OCI-LY1 (cell line): ENCODE measurements at regions not wholly inside any gene's neighbourhood (a gene's known extent, or its start where the extent isn't known, plus 50 kb on each side); places are given as distances from the start of the nearest gene placed in this dataset.

Source experiments
- H2AFZ ChIP-seq: fragments of 200-600 bp; sonication (generic), shearing (Covaris generic); 2 replicates; pipeline ENCODE4 v1.6.0; 2014; ENCODE audit warnings: antibody characterized with exemption, mild to moderate bottlenecking, low read length
- H3F3A ChIP-seq: fragments of 200-600 bp; sonication (generic), shearing (Covaris generic); 2 replicates; pipeline ENCODE4 v1.6.0; 2014; ENCODE audit warnings: mild to moderate bottlenecking, antibody characterized with exemption, low read length, moderate library complexity; ENCODE audit not compliant: insufficient read depth
- H3K27ac ChIP-seq: fragments of 200-600 bp; sonication (generic); 2 replicates; pipeline ENCODE4 v1.5.1; 2014; ENCODE audit warnings: low read length, mixed run types, mild to moderate bottlenecking, low read depth; ENCODE audit not compliant: poor library complexity, severe bottlenecking
- H3K27me3 ChIP-seq: fragments of 200-600 bp; sonication (generic); 2 replicates; pipeline ENCODE4 v1.6.0; 2014; ENCODE audit warnings: antibody characterized with exemption, mild to moderate bottlenecking, low read length, moderate library complexity; ENCODE audit not compliant: insufficient read depth
- H3K36me3 ChIP-seq: fragments of 200-600 bp; sonication (generic); 2 replicates; pipeline ENCODE4 v1.6.1; 2014; ENCODE audit warnings: mild to moderate bottlenecking, antibody characterized with exemption, low read length, moderate library complexity, mixed read lengths; ENCODE audit not compliant: insufficient read depth
- H3K4me1 ChIP-seq: fragments of 200-600 bp; sonication (generic); 2 replicates; pipeline ENCODE4 v1.5.1; 2014; ENCODE audit warnings: mild to moderate bottlenecking, low read length, moderate library complexity; ENCODE audit not compliant: insufficient read depth, severe bottlenecking
- H3K4me2 ChIP-seq: fragments of 200-600 bp; sonication (generic), shearing (Covaris generic); 2 replicates; pipeline ENCODE4 v1.6.1; 2014; ENCODE audit warnings: low read length
- H3K4me3 ChIP-seq: fragments of 200-600 bp; sonication (generic); 2 replicates; pipeline ENCODE4 v1.5.1; 2014; ENCODE audit warnings: low read length, low read depth, mild to moderate bottlenecking, mixed read lengths; ENCODE audit not compliant: poor library complexity, severe bottlenecking
- H3K79me2 ChIP-seq: fragments of 200-600 bp; shearing (Covaris generic); 2 replicates; pipeline ENCODE4 v1.6.1; 2016; ENCODE audit warnings: mixed run types, low read length, mixed read lengths; ENCODE audit not compliant: insufficient read depth
- H3K9ac ChIP-seq: fragments of 200-600 bp; sonication (generic), shearing (Covaris generic); 2 replicates; pipeline ENCODE4 v1.6.1; 2014; ENCODE audit warnings: mild to moderate bottlenecking, low read length, mixed read lengths
- H3K9me2 ChIP-seq: fragments of 200-600 bp; sonication (generic), shearing (Covaris generic); 2 replicates; pipeline ENCODE4 v1.6.1; 2014; ENCODE audit warnings: low read depth, mild to moderate bottlenecking, low read length, mixed read lengths
- H3K9me3 ChIP-seq: fragments of 200-600 bp; shearing (Covaris generic); 2 replicates; pipeline ENCODE4 v1.6.1; 2014; ENCODE audit warnings: low read length, mixed read lengths
- H4K20me1 ChIP-seq: fragments of 200-600 bp; sonication (generic), shearing (Covaris generic); 2 replicates; pipeline ENCODE4 v1.6.0; 2016; ENCODE audit warnings: mild to moderate bottlenecking, low read length; ENCODE audit not compliant: insufficient read depth
- CTCF ChIP-seq: fragments of 200-600 bp; sonication (generic), shearing (Covaris generic); IDR thresholded peaks from 2 replicates; pipeline ENCODE4 v1.5.1; 2017; ENCODE audit warnings: mild to moderate bottlenecking, antibody characterized with exemption, low read length, moderate library complexity, mixed read lengths
- EZH2 ChIP-seq: fragments of 200-600 bp; sonication (generic), shearing (Covaris generic); IDR thresholded peaks from 2 replicates; pipeline ENCODE4 v1.8.0; 2017; ENCODE audit warnings: borderline replicate concordance, mixed run types, mild to moderate bottlenecking, antibody characterized with exemption, low read length, moderate library complexity, mixed read lengths

GRCh38 chr12:90710711-90711110 lies 244.3 kb downstream of the CCER1 start:
- Histone ChIP-seq H3K36me3 (no peaks in the 10 kb centered on the region), H3F3A (no peaks in the 10 kb centered on the region), H2AFZ (no peak overlapping the region), H3K4me3 (no peak overlapping the region), H3K9me2 (no peaks in the 10 kb centered on the region), H3K4me2 (no peak overlapping the region), H3K27me3 (no peaks in the 10 kb centered on the region), H3K9me3 (no peaks in the 10 kb centered on the region), H3K4me1 (no peaks in the 10 kb centered on the region), H3K27ac (no peak overlapping the region), H4K20me1 (no peaks in the 10 kb centered on the region), H3K9ac (no peak overlapping the region), H3K79me2 (no peaks in the 10 kb centered on the region)
- TF ChIP-seq EZH2: no peak
- TF ChIP-seq CTCF: no peak

DNA sequence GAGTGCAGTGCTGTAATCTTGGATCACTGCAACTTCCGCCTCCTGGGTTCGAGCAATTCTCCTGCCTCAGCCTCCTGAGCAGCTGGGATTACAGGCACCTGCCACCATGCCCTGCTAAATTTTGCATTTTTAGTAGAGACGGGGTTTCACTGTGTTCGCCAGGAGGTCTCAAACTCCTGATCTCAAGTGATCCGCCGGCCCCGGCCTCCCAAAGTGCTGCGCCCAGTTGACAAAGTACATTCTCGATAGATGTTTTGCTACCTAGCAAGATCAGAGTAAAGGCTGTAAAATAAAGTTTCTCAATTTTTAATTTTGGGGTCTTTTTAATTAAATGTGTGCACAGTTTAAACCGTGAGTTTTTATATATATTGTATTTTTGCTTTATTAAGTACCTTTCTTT lies 248.9 kb downstream of the CCER1 start:
- H3K36me3 ChIP-seq: no peaks in the 10 kb centered on the region
- no peak overlapping the region for H2AFZ ChIP-seq
- no peak overlapping the region for H3K4me2 ChIP-seq
- H3K27me3 ChIP-seq: no peaks in the 10 kb centered on the region
- no peaks in the 10 kb centered on the region for H3K79me2 ChIP-seq
- no peaks in the 10 kb centered on the region; the same call in 1 of the 2 replicates for H3F3A ChIP-seq
- no peaks in the 10 kb centered on the region for H3K9me3 ChIP-seq
- H3K4me3 ChIP-seq: no peak overlapping the region
- H3K9ac ChIP-seq: no peak overlapping the region
- H4K20me1 ChIP-seq: no peaks in the 10 kb centered on the region
- no peak overlapping the region for H3K27ac ChIP-seq
- no peaks in the 10 kb centered on the region for H3K4me1 ChIP-seq
- no peak for TF ChIP-seq EZH2
- TF ChIP-seq CTCF: no peak
- H3K9me2 ChIP-seq: no peaks in the 10 kb centered on the region

- Histone ChIP-seq H3K9me2 (no peaks in the 10 kb centered on the region), H3K4me1 (no peaks in the 10 kb centered on the region), H3K9ac (no peak overlapping the region), H4K20me1 (no peaks in the 10 kb centered on the region), H3K27ac (no peak overlapping the region), H3K27me3 (no peaks in the 10 kb centered on the region), H3K9me3 (no peaks in the 10 kb centered on the region), H2AFZ (no peak overlapping the region), H3K36me3 (no peaks in the 10 kb centered on the region), H3K4me2 (no peak overlapping the region), H3F3A (no peaks in the 10 kb centered on the region), H3K4me3 (no peak overlapping the region), H3K79me2 (no peaks in the 10 kb centered on the region)
- TF ChIP-seq CTCF: no peak
- no peak for TF ChIP-seq EZH2
These were observed 259.6 kb downstream of the CCER1 start for GRCh38 chr12:90695415-90695814.
